Suprapubic skin (tissue), 4 donors: ENCODE measurements at regions not wholly inside any gene's neighbourhood (a gene's known extent, or its start where the extent isn't known, plus 50 kb on each side); places are given as distances from the start of the nearest gene placed in this dataset.
"Not testable (repeated sequence)": the region's sequence is repeated elsewhere in the genome, so short reads cannot be mapped to it uniquely, and the experiment has no call there.

ENCODE experiments used
- DNase-seq, 2 donors: peaks; one replicate each; pipeline ENCODE4 v3.0.0-alpha.2; 2019; ENCODE audit warnings: low spot score in 2 of 2
- H3K27ac ChIP-seq: fragments of 200-600 bp; sonication (generic); one replicate; pipeline ENCODE4 v1.5.1; 2019
- H3K27me3 ChIP-seq: fragments of 200-600 bp; sonication (generic); one replicate; pipeline ENCODE4 v1.5.1; 2019
- H3K36me3 ChIP-seq: fragments of 200-600 bp; sonication (generic); one replicate; pipeline ENCODE4 v1.5.1; 2019
- H3K4me1 ChIP-seq: fragments of 200-600 bp; sonication (generic); one replicate; pipeline ENCODE4 v1.5.1; 2019
- H3K4me3 ChIP-seq: fragments of 200-600 bp; sonication (generic); one replicate; pipeline ENCODE4 v1.5.1; 2019; ENCODE audit warnings: mild to moderate bottlenecking
- H3K9me3 ChIP-seq: fragments of 200-600 bp; sonication (generic); one replicate; pipeline ENCODE4 v1.5.1; 2019
- CTCF ChIP-seq, 2 donors: fragments of 200-600 bp in 1 of 2; fragments of 450-650 bp in 1 of 2; sonication (generic) in 1 of 2; IDR thresholded peaks; one replicate each; pipeline ENCODE4 v1.5.1; 2016 to 2019; ENCODE audit warnings: antibody characterized with exemption in 2 of 2, mild to moderate bottlenecking in 1 of 2, moderate library complexity in 1 of 2
- EP300 ChIP-seq: sonication (generic); formaldehyde crosslinking; IDR thresholded peaks from one replicate; pipeline ENCODE4 v1.6.1; 2017; ENCODE audit warnings: antibody characterized with exemption
- POLR2A ChIP-seq, 2 donors: fragments of 450-650 bp; IDR thresholded peaks; one replicate each; pipeline ENCODE4 v1.6.1; 2017; ENCODE audit warnings: antibody characterized with exemption in 2 of 2, mild to moderate bottlenecking in 2 of 2, moderate library complexity in 2 of 2
- POLR2AphosphoS5 ChIP-seq, 3 donors: sonication (generic); formaldehyde crosslinking; IDR thresholded peaks; one replicate each; pipeline ENCODE4 v1.6.1; 2017; ENCODE audit warnings: antibody characterized with exemption in 3 of 3
- WGBS: methylation state at CpG from one replicate; pipeline ENCODE4 v1.1.5; 2018; 5-methylcytosine and 5-hydroxymethylcytosine counted together

GRCh38 chr20:47984437-47984836 lies 199.2 kb upstream of the SULF2 start:
- no peaks in the 10 kb centered on the region for H3K36me3 ChIP-seq
- H3K27me3 ChIP-seq = peaks cover 5% of the 10 kb centered on the region
- TF ChIP-seq POLR2A (IDR thresholded peaks at IDR 0.05) (no peak), POLR2AphosphoS5 (IDR thresholded peaks at IDR 0.05) (no peak), EP300 (no peak), CTCF (IDR thresholded peaks at IDR 0.05) (no peak)
- H3K9me3 ChIP-seq = no peaks in the 10 kb centered on the region
- H3K4me3 ChIP-seq = no peak overlapping the region
- H3K4me1 ChIP-seq = no peaks in the 10 kb centered on the region
- no peak overlapping the region for H3K27ac ChIP-seq
- DNase-seq = no peak
- WGBS = 88% methylated on average over 6 of the region's 6 CpGs

DNA sequence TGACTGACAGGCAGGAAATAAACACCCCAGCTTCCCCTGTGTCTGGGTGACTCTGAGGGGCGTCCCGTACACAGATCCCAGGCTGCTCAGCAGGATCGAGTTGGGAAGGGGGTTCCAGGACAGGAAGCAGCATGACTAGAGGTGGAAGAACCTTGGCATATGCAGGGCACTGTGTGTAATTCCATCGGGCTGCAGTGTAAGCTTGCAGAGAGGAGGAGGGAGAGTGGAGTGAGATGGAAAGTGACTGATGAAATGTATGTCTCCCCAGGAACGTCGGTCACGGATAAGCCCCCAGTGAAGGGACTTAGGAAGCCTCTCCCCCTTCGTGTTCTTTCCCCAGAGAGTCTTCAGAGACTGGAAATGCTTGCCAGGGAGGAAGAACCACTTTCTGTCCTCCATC lies 198.4 kb upstream of the SULF2 start:
- H3K4me3 ChIP-seq, H3K9me3 ChIP-seq, H3K36me3 ChIP-seq, DNase-seq, H3K27ac ChIP-seq, H3K27me3 ChIP-seq, H3K4me1 ChIP-seq: not testable (repeated sequence)
- 41% methylated on average over 4 of the region's 8 CpGs for WGBS

DNA sequence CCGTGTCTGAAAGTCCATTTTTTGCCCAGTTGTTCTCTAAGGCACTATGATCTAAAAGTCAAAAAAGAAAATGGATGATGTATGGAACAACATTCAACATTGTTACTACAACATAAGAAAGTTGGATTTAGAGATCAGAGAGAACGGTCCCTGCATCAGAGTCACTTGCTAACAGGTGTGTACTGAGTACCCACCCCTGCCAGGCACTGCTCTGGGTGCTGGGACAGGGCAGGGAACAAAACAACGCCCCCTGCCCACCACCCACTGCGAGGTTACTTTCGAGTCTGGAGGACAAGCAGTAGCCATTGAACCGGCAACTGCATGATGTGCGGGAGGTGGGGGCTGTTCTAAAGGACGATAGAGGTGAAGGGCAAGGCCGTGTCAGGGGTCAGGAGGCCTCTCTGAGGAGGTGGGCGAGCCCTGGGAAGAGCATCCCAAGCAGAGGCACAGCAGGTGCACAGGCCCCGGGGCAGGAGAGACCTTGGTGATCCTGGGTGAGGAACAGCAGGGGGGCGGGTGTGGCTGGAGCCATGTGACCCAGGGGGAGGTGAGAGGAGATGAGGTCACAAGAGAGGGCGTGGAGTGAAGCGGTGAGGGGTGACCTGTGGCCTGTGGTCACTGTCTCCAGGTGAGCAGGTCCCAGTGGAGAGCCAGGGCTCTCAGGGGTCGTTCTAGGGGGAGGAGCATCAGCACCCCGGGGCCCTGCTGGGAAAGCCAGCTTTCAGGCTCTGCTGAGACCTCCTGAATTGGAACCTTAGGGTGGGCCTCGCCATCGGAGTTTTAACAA lies 197.5 kb upstream of the SULF2 start:
- Histone ChIP-seq H3K9me3 (no peaks in the 10 kb centered on the region), H3K36me3 (no peaks in the 10 kb centered on the region), H3K4me1 (no peaks in the 10 kb centered on the region), H3K27me3 (peaks cover 8% of the 10 kb centered on the region), H3K4me3 (no peak overlapping the region), H3K27ac (no peak overlapping the region)
- TF ChIP-seq POLR2A (IDR thresholded peaks at IDR 0.05) = no peak
- no peak for TF ChIP-seq POLR2AphosphoS5 (IDR thresholded peaks at IDR 0.05)
- 86% methylated on average over 14 of the region's 18 CpGs for WGBS
- DNase-seq = no peak

DNA sequence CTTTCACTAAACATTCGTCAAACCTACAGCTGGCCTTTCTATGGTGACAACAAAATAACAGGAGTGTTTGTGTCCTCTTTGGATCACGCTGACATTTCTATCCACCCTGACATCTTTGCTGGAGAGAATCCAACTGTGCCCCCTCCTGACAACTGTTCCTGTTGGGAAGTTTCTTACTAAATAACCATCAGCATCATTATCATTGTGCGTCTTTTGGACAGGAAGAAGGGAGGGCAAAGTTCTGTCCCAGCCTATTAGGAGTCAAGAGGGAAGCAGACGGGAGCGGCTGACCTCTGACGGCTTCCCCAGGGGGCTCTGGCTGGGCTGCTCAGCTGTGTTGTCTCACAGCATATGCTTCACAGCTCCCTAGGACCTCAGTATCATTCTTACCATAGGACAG lies 195.9 kb upstream of the SULF2 start:
- H3K27ac ChIP-seq = no peak overlapping the region
- no peak overlapping the region for H3K4me3 ChIP-seq
- DNase-seq = no peak
- H3K36me3 ChIP-seq = no peaks in the 10 kb centered on the region
- peaks cover 10% of the 10 kb centered on the region for H3K27me3 ChIP-seq
- H3K4me1 ChIP-seq = no peaks in the 10 kb centered on the region
- TF ChIP-seq EP300 (no peak), CTCF (IDR thresholded peaks at IDR 0.05) (no peak), POLR2A (IDR thresholded peaks at IDR 0.05) (no peak), POLR2AphosphoS5 (IDR thresholded peaks at IDR 0.05) (no peak)
- H3K9me3 ChIP-seq = no peaks in the 10 kb centered on the region
- WGBS = 83% methylated on average over 6 of the region's 6 CpGs

DNA sequence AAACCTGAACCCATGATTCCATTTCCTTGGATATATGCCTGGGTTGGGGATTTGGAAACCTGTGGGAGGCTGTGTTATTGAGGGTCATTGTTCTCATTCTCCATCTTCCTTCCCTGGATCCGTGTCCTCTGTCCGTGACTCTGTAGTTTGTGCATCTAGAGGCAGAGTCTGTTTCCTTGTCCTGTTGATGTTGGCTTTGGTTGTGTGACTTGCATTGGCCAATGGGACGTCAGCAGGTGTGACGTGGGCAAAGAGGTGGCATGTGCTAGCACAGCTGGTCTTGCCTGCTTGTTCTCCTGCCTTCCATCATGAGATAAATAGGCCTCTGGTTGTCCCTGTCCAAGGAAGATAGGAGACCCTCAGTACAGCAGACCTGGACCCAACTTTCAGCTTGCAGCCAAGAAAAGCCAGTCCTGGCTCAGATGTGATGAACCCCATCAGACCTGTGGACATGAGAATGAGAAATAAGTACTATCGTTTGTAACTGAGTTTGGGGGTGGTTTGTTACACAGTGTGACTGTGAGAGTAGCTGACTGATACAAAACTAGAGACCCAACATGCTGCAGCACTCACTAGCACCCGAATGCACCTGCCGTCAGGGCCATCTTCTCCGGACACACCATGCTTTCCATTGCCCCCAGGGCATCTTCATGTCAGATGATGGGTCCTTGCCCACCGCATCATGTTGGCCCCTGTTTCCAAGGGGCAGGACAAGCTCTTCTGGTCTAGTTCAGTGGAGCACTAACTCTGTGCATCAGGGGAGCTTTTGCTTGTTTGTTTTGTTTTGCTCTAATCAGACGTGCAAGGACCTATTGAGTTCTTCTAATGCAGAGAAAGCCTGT lies 195.3 kb upstream of the SULF2 start:
- Histone ChIP-seq H3K36me3 (no peaks in the 10 kb centered on the region), H3K4me3 (no peak overlapping the region), H3K9me3 (no peaks in the 10 kb centered on the region), H3K27ac (no peak overlapping the region), H3K27me3 (peaks cover 10% of the 10 kb centered on the region), H3K4me1 (no peaks in the 10 kb centered on the region)
- DNase-seq = no peak
- 87% methylated on average over 10 of the region's 10 CpGs for WGBS
- TF ChIP-seq EP300 (no peak), POLR2A (IDR thresholded peaks at IDR 0.05) (no peak), CTCF (IDR thresholded peaks at IDR 0.05) (no peak), POLR2AphosphoS5 (IDR thresholded peaks at IDR 0.05) (no peak)

GRCh38 chr20:47979361-47980095 lies 194.2 kb upstream of the SULF2 start:
- not testable (repeated sequence) for H3K4me3 ChIP-seq, H3K9me3 ChIP-seq, DNase-seq, H3K36me3 ChIP-seq, H3K4me1 ChIP-seq, H3K27ac ChIP-seq
- H3K27me3 ChIP-seq = peaks cover 14% of the 10 kb centered on the region
- WGBS = 42% methylated on average over 9 of the region's 11 CpGs

DNA sequence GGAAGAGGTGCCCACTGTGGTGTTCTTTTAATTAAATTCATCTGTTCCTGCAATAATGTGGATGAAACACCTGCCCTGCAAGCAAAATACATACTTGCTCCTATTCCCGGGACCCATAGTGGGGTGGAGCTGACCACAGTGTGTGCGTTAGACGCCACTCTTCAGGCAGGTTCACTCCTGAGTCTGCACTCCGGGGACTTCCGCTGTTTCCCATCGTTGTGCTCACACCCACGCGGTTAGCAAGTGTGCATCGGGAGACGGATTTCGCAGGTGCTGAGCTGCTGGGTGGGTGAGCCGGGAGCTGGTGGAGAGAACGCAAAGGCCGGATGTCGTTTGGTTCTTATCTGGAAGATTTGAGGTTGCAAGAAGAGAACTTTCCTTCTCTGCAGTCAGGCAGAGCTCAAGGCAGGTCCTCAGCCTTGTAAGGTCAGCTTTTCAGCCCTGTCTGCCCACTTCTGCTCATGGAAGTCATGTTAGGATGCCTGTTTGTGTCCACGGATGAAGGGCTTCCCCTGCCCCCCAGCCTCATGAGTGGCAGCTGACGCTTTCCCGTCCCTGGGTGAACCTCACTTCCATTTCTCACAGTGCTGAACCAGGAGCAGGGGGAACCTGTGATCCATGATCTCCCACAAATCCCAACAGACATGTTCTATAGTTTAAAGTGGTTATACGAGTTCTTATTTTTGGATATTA lies 193.3 kb upstream of the SULF2 start:
- H3K4me3 ChIP-seq, H3K36me3 ChIP-seq, H3K9me3 ChIP-seq, H3K4me1 ChIP-seq, DNase-seq, H3K27ac ChIP-seq: not testable (repeated sequence)
- H3K27me3 ChIP-seq = peaks cover 11% of the 10 kb centered on the region
- WGBS = 86% methylated on average over 8 of the region's 19 CpGs

- not testable (repeated sequence) for H3K4me1 ChIP-seq, H3K4me3 ChIP-seq, H3K27me3 ChIP-seq, H3K9me3 ChIP-seq, H3K36me3 ChIP-seq, H3K27ac ChIP-seq
- peak in 1 of 2 donors; percentile 72 for DNase-seq
- WGBS = 43% methylated on average over 2 of the region's 8 CpGs
Measured at GRCh38 chr20:47977789-47978252, 192.5 kb upstream of the SULF2 start.
